Parathyroid adenoma (tissue), 2 donors: ENCODE measurements at regions not wholly inside any gene's neighbourhood (a gene's known extent, or its start where the extent isn't known, plus 50 kb on each side); places are given as distances from the start of the nearest gene placed in this dataset.

Source experiments
- H2AFZ ChIP-seq: fragments of 300-600 bp; sonication (generic); one replicate; pipeline ENCODE4 v1.7.0; 2017; ENCODE audit warnings: antibody characterized with exemption, mild to moderate bottlenecking
- H3K27ac ChIP-seq: fragments of 300-600 bp; sonication (generic); one replicate; pipeline ENCODE4 v1.7.0; 2017
- H3K27me3 ChIP-seq: fragments of 300-600 bp; sonication (generic); one replicate; pipeline ENCODE4 v1.7.0; 2017; ENCODE audit warnings: low read length; ENCODE audit not compliant: control insufficient read depth, insufficient read depth
- H3K36me3 ChIP-seq: fragments of 300-600 bp; sonication (generic); one replicate; pipeline ENCODE4 v1.7.0; 2017; ENCODE audit warnings: low read length; ENCODE audit not compliant: control insufficient read depth, insufficient read depth
- H3K4me1 ChIP-seq: fragments of 300-600 bp; sonication (generic); one replicate; pipeline ENCODE4 v1.7.0; 2017; ENCODE audit warnings: control low read depth
- H3K4me2 ChIP-seq: fragments of 300-600 bp; sonication (generic); one replicate; pipeline ENCODE4 v1.7.0; 2017; ENCODE audit warnings: low read length
- H3K4me3 ChIP-seq: fragments of 300-600 bp; sonication (generic); one replicate; pipeline ENCODE4 v1.7.0; 2017; ENCODE audit warnings: low read depth, low read length
- H3K79me2 ChIP-seq: fragments of 300-600 bp; sonication (generic); one replicate; pipeline ENCODE4 v1.7.0; 2017; ENCODE audit warnings: control low read depth
- H3K9ac ChIP-seq: fragments of 300-600 bp; sonication (generic); one replicate; pipeline ENCODE4 v1.7.0; 2017; ENCODE audit warnings: mild to moderate bottlenecking
- H3K9me3 ChIP-seq: fragments of 300-600 bp; sonication (generic); one replicate; pipeline ENCODE4 v1.7.0; 2017; ENCODE audit warnings: low read length; ENCODE audit not compliant: control insufficient read depth
- TF ChIP-seq, protein P1 (sequence below): fragments of 300-600 bp; sonication (generic); IDR thresholded peaks from one replicate; pipeline ENCODE4 v1.7.0; 2017; ENCODE audit warnings: antibody characterized with exemption, mild to moderate bottlenecking
- donor health status: primary hyperparathyroidism.

DNA sequence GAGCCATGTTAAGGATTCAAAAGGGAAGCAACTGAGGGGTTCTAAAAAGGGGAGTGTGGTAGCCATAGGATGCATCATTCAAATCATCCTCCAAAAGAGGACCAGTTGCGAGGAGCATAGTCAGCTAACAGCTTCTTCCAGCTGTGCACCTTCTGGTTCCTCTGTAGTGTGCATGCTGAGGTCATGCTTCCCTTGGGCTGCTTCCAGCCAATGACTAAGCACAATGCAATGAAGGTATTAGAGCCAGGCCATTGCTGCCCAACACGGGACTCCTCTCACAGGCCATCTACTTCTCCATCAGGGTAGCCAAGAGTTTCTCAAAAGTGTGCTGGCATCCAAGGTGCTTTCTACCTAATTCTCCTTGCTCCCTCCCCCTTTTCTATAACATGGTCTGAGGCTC is 69.2 kb upstream of the ARID2 start:
- Histone ChIP-seq H3K79me2 (no peaks in the 10 kb centered on the region), H3K4me3 (no peak overlapping the region), H3K4me1 (no peaks in the 10 kb centered on the region), H3K27me3 (no peaks in the 10 kb centered on the region), H2AFZ (no peak overlapping the region), H3K4me2 (no peak overlapping the region), H3K27ac (no peak overlapping the region), H3K9me3 (no peaks in the 10 kb centered on the region), H3K36me3 (no peaks in the 10 kb centered on the region), H3K9ac (no peak overlapping the region)
- TF ChIP-seq, protein P1, sequence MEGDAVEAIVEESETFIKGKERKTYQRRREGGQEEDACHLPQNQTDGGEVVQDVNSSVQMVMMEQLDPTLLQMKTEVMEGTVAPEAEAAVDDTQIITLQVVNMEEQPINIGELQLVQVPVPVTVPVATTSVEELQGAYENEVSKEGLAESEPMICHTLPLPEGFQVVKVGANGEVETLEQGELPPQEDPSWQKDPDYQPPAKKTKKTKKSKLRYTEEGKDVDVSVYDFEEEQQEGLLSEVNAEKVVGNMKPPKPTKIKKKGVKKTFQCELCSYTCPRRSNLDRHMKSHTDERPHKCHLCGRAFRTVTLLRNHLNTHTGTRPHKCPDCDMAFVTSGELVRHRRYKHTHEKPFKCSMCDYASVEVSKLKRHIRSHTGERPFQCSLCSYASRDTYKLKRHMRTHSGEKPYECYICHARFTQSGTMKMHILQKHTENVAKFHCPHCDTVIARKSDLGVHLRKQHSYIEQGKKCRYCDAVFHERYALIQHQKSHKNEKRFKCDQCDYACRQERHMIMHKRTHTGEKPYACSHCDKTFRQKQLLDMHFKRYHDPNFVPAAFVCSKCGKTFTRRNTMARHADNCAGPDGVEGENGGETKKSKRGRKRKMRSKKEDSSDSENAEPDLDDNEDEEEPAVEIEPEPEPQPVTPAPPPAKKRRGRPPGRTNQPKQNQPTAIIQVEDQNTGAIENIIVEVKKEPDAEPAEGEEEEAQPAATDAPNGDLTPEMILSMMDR, result no peak

DNA sequence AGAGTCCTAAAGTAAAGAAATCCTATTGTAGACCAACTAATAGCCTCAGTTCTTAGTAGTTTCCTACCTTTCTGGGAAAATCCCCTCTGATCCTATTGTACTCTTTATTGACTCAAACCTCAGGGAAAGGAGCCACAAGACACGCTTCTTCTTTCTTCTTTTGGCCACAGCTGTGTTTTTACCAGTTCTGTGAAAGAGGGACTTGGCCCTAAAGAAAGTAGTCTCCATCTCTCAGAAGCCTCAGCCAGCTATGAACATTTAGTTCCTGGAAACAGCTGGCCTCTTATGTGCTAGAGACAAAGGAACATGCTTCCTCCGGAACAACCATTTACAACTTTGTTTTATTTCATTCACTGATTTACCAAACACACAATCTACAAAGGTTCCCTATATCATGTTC is 66.1 kb upstream of the ARID2 start:
- Histone ChIP-seq H3K36me3 (no peaks in the 10 kb centered on the region), H3K4me1 (no peaks in the 10 kb centered on the region), H2AFZ (no peak overlapping the region), H3K79me2 (no peaks in the 10 kb centered on the region), H3K27ac (no peak overlapping the region), H3K9ac (no peak overlapping the region), H3K27me3 (no peaks in the 10 kb centered on the region), H3K9me3 (no peaks in the 10 kb centered on the region), H3K4me2 (no peak overlapping the region), H3K4me3 (no peak overlapping the region)
- TF ChIP-seq, protein P1, result no peak

DNA sequence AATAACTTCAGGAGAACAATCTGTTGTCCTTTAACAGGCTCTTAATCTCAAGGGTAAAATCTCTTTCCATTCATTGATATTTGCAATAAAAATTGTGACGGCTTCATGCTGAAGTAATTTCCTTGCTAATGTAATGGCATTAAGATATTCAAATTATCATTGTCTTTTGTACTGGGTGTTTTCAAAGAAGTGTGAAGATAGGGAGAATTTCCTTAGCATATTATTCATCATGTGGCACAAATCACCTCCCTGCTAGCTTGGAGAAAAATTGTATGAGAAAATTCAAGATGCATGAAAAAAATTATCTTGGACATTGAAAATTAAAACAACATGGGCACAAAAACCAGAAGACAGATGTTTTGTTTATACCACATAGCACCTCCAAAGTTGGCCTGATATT is 63.6 kb upstream of the ARID2 start:
- Histone ChIP-seq H3K4me2 (no peak overlapping the region), H3K36me3 (no peaks in the 10 kb centered on the region), H3K9me3 (no peaks in the 10 kb centered on the region), H3K79me2 (no peaks in the 10 kb centered on the region), H3K27ac (no peak overlapping the region), H3K9ac (no peak overlapping the region), H3K4me1 (no peaks in the 10 kb centered on the region), H3K27me3 (no peaks in the 10 kb centered on the region), H2AFZ (no peak overlapping the region), H3K4me3 (no peak overlapping the region)
- TF ChIP-seq, protein P1, result no peak

DNA sequence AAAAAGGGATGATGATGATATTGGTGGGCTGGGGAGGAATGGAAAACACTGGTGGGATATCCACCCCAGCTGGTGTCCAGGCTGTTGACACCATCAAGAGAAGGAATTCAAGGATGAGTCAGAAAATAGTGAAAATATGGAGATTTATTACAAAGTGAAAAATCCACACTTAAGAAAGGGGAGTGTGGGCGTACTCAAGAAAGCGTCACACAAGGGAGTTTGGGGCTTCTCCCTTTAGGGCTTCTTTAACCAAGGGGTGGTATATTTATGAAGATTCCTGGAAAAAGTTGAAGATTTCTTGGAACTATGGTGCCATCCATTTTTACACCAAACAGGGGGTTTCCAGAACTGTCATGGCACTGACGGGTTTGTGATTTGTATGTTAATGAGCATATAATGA is 63.1 kb upstream of the ARID2 start:
- Histone ChIP-seq H3K4me3 (no peak overlapping the region), H3K27ac (no peak overlapping the region), H3K4me2 (no peak overlapping the region), H2AFZ (no peak overlapping the region), H3K9me3 (no peaks in the 10 kb centered on the region), H3K4me1 (no peaks in the 10 kb centered on the region), H3K36me3 (no peaks in the 10 kb centered on the region), H3K79me2 (no peaks in the 10 kb centered on the region), H3K27me3 (no peaks in the 10 kb centered on the region), H3K9ac (no peak overlapping the region)
- TF ChIP-seq, protein P1, result no peak

DNA sequence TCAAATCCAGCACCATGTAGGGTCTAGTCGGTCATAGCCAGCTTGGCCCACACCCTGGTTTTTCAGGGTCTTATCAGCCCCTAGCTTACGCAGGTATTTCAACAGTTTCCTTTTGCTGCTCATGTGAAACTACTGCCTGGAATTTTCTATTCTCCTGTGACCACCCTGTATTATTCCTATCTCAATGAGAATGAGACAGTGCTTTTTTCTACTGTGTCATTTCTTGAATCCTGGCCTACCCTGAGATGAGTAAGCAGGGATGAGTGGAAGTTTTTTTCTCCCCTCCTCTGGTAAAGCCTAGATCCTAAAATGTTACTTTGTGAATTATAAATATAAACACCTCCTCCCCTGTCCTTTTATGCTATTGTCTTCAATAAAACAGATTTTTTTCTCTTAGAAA is 62.7 kb upstream of the ARID2 start:
- no peaks in the 10 kb centered on the region for H3K27me3 ChIP-seq
- H3K27ac ChIP-seq, result no peak overlapping the region
- no peak overlapping the region for H2AFZ ChIP-seq
- TF ChIP-seq, protein P1, result no peak
- no peaks in the 10 kb centered on the region for H3K9me3 ChIP-seq
- H3K36me3 ChIP-seq, result no peaks in the 10 kb centered on the region
- H3K9ac ChIP-seq, result no peak overlapping the region
- no peak overlapping the region for H3K4me3 ChIP-seq
- H3K4me2 ChIP-seq, result no peak overlapping the region
- no peaks in the 10 kb centered on the region for H3K4me1 ChIP-seq
- no peaks in the 10 kb centered on the region for H3K79me2 ChIP-seq
